Esophagus squamous epithelium (tissue), 5 donors: ENCODE measurements at regions not wholly inside any gene's neighbourhood (a gene's known extent, or its start where the extent isn't known, plus 50 kb on each side); places are given as distances from the start of the nearest gene placed in this dataset.
A peak's percentile ranks its signal among the peaks of the same experiment; 100 is the strongest.

Experiments
- DNase-seq: peaks from one replicate; lab custom pipeline; 2025; lab: John Stamatoyannopoulos, UW
- H3K27ac ChIP-seq, 4 donors: fragments of 200-600 bp; sonication (generic); one replicate each; pipeline ENCODE4 v1.5.1; 2016 to 2019; ENCODE audit warnings: mild to moderate bottlenecking in 1 of 4
- H3K27me3 ChIP-seq, 4 donors: fragments of 200-600 bp; sonication (generic); 1 replicate in 3 of 4; 2 replicates in 1 of 4; pipeline versions ENCODE4 v1.5.1 to v1.6.0; 2017 to 2021; ENCODE audit warnings: antibody characterized with exemption in 1 of 4
- H3K36me3 ChIP-seq, 3 donors: fragments of 200-600 bp; sonication (generic); one replicate each; pipeline ENCODE4 v1.5.1; 2016 to 2019
- H3K4me1 ChIP-seq, 3 donors: fragments of 200-600 bp; sonication (generic); one replicate each; pipeline ENCODE4 v1.5.1; 2017 to 2019
- H3K4me3 ChIP-seq, 4 donors: fragments of 200-600 bp; sonication (generic); 1 replicate in 3 of 4; 2 replicates in 1 of 4; pipeline ENCODE4 v1.5.1; 2016 to 2019; ENCODE audit warnings: mild to moderate bottlenecking in 2 of 4, moderate library complexity in 1 of 4
- H3K9me3 ChIP-seq, 3 donors: fragments of 200-600 bp; sonication (generic); one replicate each; pipeline ENCODE4 v1.5.1; 2016 to 2019
- CTCF ChIP-seq, 6 experiments: fragments of 450-650 bp in 4 of 6; fragments of 200-600 bp in 2 of 6; sonication (generic) in 2 of 6; IDR thresholded peaks; one replicate each; pipeline ENCODE4 v1.5.1; 2016 to 2019; ENCODE audit warnings: antibody characterized with exemption in 6 of 6, mild to moderate bottlenecking in 4 of 6, moderate library complexity in 4 of 6
- POLR2A ChIP-seq, 4 donors: fragments of 450-650 bp; IDR thresholded peaks; one replicate each; pipeline ENCODE4 v1.6.1; 2017; ENCODE audit warnings: antibody characterized with exemption in 4 of 4, mild to moderate bottlenecking in 4 of 4, moderate library complexity in 3 of 4
- WGBS, 2 donors: methylation state at CpG; one replicate each; pipeline ENCODE4 v1.1.5; 2018; 5-methylcytosine and 5-hydroxymethylcytosine counted together
- intact Hi-C: fragments of 100-400 bp; cut with DNase I; formaldehyde crosslinking; loops from one replicate; pipeline ENCODE4 v1.15.0; 2022
- donor health status: DM: yes; HTN: yes; CAD: no.

DNA sequence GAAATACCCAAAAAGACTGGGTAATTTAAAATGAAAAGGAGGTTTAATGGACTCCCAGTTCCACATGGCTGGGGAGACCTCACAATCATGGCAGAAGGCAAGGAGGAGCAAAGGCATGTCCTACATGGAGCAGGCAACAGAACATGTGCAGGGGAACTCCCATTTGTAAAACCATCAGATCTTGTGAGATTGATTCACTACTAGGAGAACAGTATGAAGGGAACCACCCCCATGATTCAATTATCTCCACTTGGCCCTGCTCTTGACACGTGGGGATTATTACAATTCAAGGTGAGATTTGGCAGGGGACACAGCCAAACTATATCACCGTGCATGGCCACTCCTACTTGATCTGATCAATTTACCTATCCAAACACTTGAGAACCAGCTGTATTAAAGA lies 131.5 kb upstream of the LDB2 start:
- H3K4me3 ChIP-seq, result no peak overlapping the region
- 25 to 57% methylated on average over 2 of the region's 2 CpGs for WGBS, 2 donors
- H3K4me1 ChIP-seq, result peaks cover 0 to 14% (median 7%) of the 10 kb centered on the region in 3 donors
- DNase-seq, result no peak
- H3K36me3 ChIP-seq, result no peaks in the 10 kb centered on the region
- TF ChIP-seq CTCF (IDR thresholded peaks at IDR 0.05), result no peak
- TF ChIP-seq POLR2A (IDR thresholded peaks at IDR 0.05), result no peak
- no peaks in the 10 kb centered on the region for H3K9me3 ChIP-seq
- intact Hi-C loops, result no loop called here
- no peaks in the 10 kb centered on the region for H3K27me3 ChIP-seq
- peak overlapping the region in 3 of 4 donors; percentile 31 to 39 (median 39) for H3K27ac ChIP-seq

DNA sequence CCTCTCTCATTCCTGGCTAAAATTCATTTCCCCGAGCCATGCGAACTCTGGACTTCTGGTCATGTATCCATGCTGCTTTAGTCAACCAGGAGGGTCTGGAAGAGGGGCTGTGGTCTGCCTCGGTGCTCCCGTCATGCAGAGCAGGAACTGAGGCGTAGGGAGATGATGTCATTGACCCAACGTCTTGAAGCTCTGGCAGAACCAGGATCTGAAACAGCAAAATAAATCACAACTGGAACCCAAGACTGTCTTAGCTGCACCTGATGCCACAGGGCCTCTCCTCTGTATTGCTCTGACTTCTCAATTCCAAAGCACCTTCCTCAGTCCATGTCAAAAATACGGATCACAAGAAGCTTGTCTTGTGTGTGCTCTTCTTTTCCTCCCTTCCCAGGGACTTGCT lies 131.0 kb upstream of the LDB2 start:
- H3K9me3 ChIP-seq, result no peaks in the 10 kb centered on the region
- no peak for TF ChIP-seq CTCF (IDR thresholded peaks at IDR 0.05)
- TF ChIP-seq POLR2A (IDR thresholded peaks at IDR 0.05), result no peak
- H3K4me3 ChIP-seq, result no peak overlapping the region
- no peaks in the 10 kb centered on the region for H3K27me3 ChIP-seq
- 78 to 93% methylated on average over 3 to 7 of the region's 7 CpGs for WGBS, 2 donors
- H3K27ac ChIP-seq, result no peak overlapping the region
- intact Hi-C loops, result no loop called here
- peaks cover 0 to 14% (median 7%) of the 10 kb centered on the region in 3 donors for H3K4me1 ChIP-seq
- no peaks in the 10 kb centered on the region for H3K36me3 ChIP-seq
- no peak for DNase-seq

GRCh38 chr4:17027495-17027894 lies 129.1 kb upstream of the LDB2 start:
- H3K9me3 ChIP-seq, result no peaks in the 10 kb centered on the region
- no peaks in the 10 kb centered on the region for H3K27me3 ChIP-seq
- H3K4me3 ChIP-seq, result no peak overlapping the region
- intact Hi-C loops, result no loop called here
- peaks cover 0 to 14% (median 7%) of the 10 kb centered on the region in 3 donors for H3K4me1 ChIP-seq
- TF ChIP-seq CTCF (IDR thresholded peaks at IDR 0.05) (no peak), POLR2A (IDR thresholded peaks at IDR 0.05) (no peak)
- H3K36me3 ChIP-seq, result no peaks in the 10 kb centered on the region
- no peak for DNase-seq
- 37 to 57% methylated on average over 6 of the region's 6 CpGs for WGBS, 2 donors
- H3K27ac ChIP-seq, result no peak overlapping the region

- no peak overlapping the region for H3K4me3 ChIP-seq
- TF ChIP-seq POLR2A (IDR thresholded peaks at IDR 0.05), result no peak
- TF ChIP-seq CTCF (IDR thresholded peaks at IDR 0.05), result no peak
- no peaks in the 10 kb centered on the region for H3K27me3 ChIP-seq
- WGBS, 2 donors, result 92 to 100% methylated on average over 1 of the region's 1 CpG
- H3K36me3 ChIP-seq, result no peaks in the 10 kb centered on the region
- H3K4me1 ChIP-seq, result peaks cover 0 to 2% (median 0%) of the 10 kb centered on the region in 3 donors
- intact Hi-C loops, result no loop called here
- no peak for DNase-seq
- no peak overlapping the region for H3K27ac ChIP-seq
- H3K9me3 ChIP-seq, result no peaks in the 10 kb centered on the region
Observed at GRCh38 chr4:17024425-17024824, 126.0 kb upstream of the LDB2 start.

DNA sequence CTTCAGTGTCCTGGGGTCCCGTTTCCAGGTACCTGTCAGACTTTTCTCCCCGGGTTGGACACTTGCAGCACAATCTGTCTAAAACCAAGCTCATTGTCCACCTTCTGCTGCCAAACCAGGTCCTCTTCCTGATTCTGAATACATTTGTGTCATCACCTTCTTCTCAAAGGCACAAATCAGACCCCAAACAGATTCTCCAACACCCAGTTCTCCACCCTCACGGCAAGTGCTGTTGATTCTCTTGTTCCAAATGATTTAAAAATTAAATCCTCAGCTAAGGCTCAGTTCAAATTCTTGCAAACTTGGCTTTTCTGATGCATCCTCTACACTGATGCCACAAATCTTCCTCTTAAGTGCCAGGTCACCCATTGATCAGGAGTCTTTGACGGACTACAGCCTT lies 122.5 kb upstream of the LDB2 start:
- intact Hi-C loops, result no loop called here
- DNase-seq, result no peak
- Histone ChIP-seq H3K4me1 (no peaks in the 10 kb centered on the region), H3K27ac (no peak overlapping the region), H3K4me3 (no peak overlapping the region), H3K36me3 (no peaks in the 10 kb centered on the region), H3K9me3 (no peaks in the 10 kb centered on the region), H3K27me3 (no peaks in the 10 kb centered on the region)
- TF ChIP-seq CTCF (IDR thresholded peaks at IDR 0.05) (no peak), POLR2A (IDR thresholded peaks at IDR 0.05) (no peak)
- 86 to 88% methylated on average over 4 of the region's 4 CpGs for WGBS, 2 donors
